ENCODE measurements at regions not wholly inside any gene's neighbourhood (a gene's known extent, or its start where the extent isn't known, plus 50 kb on each side); places are given as distances from the start of the nearest gene placed in this dataset.

DNA sequence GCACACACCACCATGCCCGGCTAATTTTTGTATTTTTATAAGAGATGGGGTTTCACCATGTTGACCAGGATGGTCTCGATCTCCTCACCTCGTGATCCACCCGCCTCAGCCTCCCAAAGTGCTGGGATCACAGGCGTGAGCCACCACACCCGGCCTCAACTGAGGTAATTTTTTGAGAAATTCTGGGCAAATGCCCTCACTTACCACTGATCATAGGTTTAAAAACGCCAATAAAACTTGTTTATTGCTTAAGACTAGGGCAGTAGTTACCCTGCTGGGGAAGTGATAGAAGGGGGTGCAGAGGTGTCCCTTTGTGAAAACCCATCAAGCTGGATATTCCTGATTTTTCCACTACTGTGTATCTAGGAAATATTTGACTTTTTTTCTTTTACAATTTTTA lies 196.3 kb downstream of the BCAS1 start:
- DNase-seq, result no peak
- TF ChIP-seq, protein P1, sequence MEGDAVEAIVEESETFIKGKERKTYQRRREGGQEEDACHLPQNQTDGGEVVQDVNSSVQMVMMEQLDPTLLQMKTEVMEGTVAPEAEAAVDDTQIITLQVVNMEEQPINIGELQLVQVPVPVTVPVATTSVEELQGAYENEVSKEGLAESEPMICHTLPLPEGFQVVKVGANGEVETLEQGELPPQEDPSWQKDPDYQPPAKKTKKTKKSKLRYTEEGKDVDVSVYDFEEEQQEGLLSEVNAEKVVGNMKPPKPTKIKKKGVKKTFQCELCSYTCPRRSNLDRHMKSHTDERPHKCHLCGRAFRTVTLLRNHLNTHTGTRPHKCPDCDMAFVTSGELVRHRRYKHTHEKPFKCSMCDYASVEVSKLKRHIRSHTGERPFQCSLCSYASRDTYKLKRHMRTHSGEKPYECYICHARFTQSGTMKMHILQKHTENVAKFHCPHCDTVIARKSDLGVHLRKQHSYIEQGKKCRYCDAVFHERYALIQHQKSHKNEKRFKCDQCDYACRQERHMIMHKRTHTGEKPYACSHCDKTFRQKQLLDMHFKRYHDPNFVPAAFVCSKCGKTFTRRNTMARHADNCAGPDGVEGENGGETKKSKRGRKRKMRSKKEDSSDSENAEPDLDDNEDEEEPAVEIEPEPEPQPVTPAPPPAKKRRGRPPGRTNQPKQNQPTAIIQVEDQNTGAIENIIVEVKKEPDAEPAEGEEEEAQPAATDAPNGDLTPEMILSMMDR (IDR thresholded peaks at IDR 0.05; ENCODE audit: low read depth, low read length), result no peak
- H3K4me1 ChIP-seq, result peaks cover 25% of the 10 kb centered on the region

DNA sequence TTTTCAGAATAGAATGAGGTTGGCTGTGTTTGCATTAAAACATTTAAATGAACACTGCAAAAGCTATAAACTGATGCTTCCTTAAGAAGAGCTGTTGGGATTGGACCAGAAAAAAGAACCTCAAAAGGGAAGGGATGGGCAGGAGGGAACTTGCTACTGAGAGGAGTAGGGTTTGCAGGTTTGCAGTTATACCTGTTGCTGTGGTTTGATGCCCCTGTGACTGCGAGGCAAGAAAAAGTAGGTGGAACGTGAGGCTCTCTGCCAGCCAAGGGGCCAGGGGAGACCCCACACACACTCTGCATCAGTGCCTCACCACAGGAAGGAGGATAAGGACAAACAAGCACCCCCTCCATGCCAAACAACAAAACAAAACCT lies 197.2 kb downstream of the BCAS1 start:
- TF ChIP-seq, protein P1 (IDR thresholded peaks at IDR 0.05; ENCODE audit: low read depth, low read length), result no peak
- H3K4me1 ChIP-seq, result peaks cover 25% of the 10 kb centered on the region
- H3K9me3 ChIP-seq, result no peaks in the 10 kb centered on the region
- no peaks in the 10 kb centered on the region for H3K36me3 ChIP-seq
- H3K27me3 ChIP-seq, result no peaks in the 10 kb centered on the region
- no peak for DNase-seq
- no peak overlapping the region for H3K4me3 ChIP-seq (ENCODE audit: low read depth, low read length)

More for the DNA sequence above, 196.3 kb downstream of the BCAS1 start:
- no peaks in the 10 kb centered on the region for H3K27me3 ChIP-seq
- no peaks in the 10 kb centered on the region for H3K9me3 ChIP-seq
- H3K4me3 ChIP-seq (ENCODE audit: low read depth, low read length), result no peak overlapping the region
- H3K36me3 ChIP-seq, result no peaks in the 10 kb centered on the region

DNA sequence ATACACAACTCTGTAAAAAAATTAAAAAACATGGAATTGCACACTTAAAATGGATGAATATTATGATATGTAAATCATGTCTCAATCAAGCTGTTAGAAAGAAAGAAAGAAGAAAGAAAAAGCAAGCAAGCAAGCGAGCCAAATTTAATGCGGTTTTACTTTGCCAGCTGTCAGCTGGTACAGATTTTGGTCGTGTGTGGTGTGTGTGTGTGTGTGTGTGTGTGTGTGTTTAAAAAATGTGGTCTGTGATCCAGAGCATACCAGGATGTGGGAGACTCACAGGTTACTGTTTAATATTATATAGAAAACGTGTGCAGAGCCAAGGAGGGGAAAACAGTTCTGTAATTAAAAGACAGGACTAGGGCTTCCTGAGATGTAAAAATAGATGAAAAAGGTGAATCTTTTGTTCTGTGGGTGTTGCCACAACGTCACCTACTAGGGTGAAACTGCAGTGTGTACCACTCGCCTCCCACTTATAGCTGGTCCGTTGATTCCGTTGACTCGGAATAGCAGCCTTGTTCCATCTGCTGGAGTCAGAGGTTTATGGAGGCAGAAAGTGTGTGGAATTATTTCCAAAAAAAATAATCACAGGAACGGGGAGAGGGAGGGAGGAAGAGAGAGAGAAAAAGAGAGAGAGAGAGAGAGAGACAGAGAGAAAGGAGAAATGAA lies 197.7 kb downstream of the BCAS1 start:
- H3K9me3 ChIP-seq, result no peaks in the 10 kb centered on the region
- no peak overlapping the region for H3K4me3 ChIP-seq (ENCODE audit: low read depth, low read length)
- TF ChIP-seq, protein P1 (IDR thresholded peaks at IDR 0.05; ENCODE audit: low read depth, low read length), result no peak
- H3K4me1 ChIP-seq, result peaks cover 29% of the 10 kb centered on the region
- no peaks in the 10 kb centered on the region for H3K36me3 ChIP-seq
- H3K27me3 ChIP-seq, result no peaks in the 10 kb centered on the region
- no peak for DNase-seq

DNA sequence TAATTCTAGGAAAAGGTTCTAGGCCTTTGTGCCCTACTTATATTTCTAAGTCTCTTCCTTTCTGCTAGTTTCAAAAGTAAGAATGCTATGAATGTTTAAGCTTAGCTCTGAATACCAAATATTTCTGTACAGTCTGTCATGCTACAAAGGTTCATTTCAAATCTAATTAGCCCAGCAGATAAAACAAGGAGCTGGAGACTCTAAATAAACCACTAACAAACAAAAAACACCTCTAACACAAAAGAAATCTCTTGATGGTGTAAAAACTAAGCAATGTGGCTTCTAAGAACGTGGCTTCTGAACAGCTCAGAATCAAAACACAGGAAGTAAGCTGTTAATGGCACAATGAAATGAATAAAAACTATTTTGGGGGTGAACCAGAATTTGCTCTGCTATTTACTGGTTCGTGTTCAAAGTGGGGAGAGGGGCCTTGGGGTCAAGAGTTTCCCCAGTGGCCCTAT lies 198.3 kb downstream of the BCAS1 start:
- no peak for DNase-seq
- H3K4me3 ChIP-seq (ENCODE audit: low read depth, low read length), result no peak overlapping the region

DNA sequence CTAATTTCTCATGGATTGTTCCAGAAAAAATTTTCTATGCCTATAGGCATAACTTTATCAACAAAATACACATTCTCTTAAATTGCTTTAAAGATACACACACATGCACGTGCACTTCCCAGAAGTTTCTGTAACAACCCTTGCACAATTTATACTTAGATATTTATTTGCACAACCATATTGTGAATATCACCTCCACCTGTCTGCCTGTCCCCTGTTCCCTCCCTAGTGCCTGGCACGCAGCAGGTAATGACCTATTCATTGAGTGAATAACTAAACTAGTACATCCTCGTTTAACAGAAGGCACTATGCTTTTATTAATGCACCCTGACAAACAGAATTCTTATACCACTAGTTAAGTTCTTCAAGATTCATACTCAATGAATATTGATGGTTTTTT lies 198.9 kb downstream of the BCAS1 start:
- H3K4me3 ChIP-seq (ENCODE audit: low read depth, low read length), result no peak overlapping the region
- no peaks in the 10 kb centered on the region for H3K36me3 ChIP-seq
- no peaks in the 10 kb centered on the region for H3K27me3 ChIP-seq
- H3K9me3 ChIP-seq, result no peaks in the 10 kb centered on the region
- H3K4me1 ChIP-seq, result peaks cover 32% of the 10 kb centered on the region
- TF ChIP-seq, protein P1 (IDR thresholded peaks at IDR 0.05; ENCODE audit: low read depth, low read length), result no peak
- DNase-seq, result no peak

More for the DNA sequence above, 198.3 kb downstream of the BCAS1 start:
- H3K9me3 ChIP-seq, result no peaks in the 10 kb centered on the region
- H3K36me3 ChIP-seq, result no peaks in the 10 kb centered on the region
- H3K4me1 ChIP-seq, result peaks cover 30% of the 10 kb centered on the region
- TF ChIP-seq, protein P1 (IDR thresholded peaks at IDR 0.05; ENCODE audit: low read depth, low read length), result no peak
- no peaks in the 10 kb centered on the region for H3K27me3 ChIP-seq

Measured in BE2C (cell line).